ENCODE measurements at regions not wholly inside any gene's neighbourhood (a gene's known extent, or its start where the extent isn't known, plus 50 kb on each side); places are given as distances from the start of the nearest gene placed in this dataset.

DNA sequence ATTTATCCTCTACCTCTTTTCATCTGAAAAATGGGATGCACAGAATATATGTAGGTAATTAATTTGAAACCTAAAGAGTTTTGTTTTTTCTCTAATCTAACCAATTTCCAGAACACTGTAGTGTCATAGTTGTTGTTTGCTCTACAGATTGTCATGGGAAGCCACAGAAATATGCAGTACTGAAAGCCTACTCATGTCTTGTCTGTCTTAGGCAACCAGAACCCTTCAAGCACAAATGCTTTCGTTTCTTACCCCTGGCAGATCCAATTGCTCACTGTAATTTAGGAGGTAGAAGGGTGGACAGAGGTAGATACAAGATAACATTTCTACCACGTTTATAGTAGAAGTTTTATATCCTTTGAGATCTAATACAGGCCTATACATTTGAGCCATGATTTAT is 330.2 kb upstream of the NOVA1 start:
- Histone ChIP-seq H4K20me1 (ENCODE audit: low read depth, low read length) (no peaks in the 10 kb centered on the region), H2AFZ (ENCODE audit: low read depth, low read length, severe bottlenecking) (no peak overlapping the region), H3K9me2 (replicated peaks; ENCODE audit: insufficient read depth, low read length) (no peaks in the 10 kb centered on the region), H3K27me3 (ENCODE audit: low read length) (no peaks in the 10 kb centered on the region), H3K79me2 (ENCODE audit: insufficient read depth, low read length) (no peaks in the 10 kb centered on the region), H3K27ac (ENCODE audit: low read depth, low read length) (no peak overlapping the region), H3K4me3 (ENCODE audit: insufficient read depth, low read length, poor library complexity, severe bottlenecking) (no peak overlapping the region), H3K4me2 (ENCODE audit: low read depth, low read length, poor library complexity, severe bottlenecking) (no peak overlapping the region), H3K9me3 (ENCODE audit: insufficient read depth, low read length) (peaks cover 7% of the 10 kb centered on the region; the same call in 1 of the 2 replicates), H3F3A (ENCODE audit: insufficient read depth) (no peaks in the 10 kb centered on the region), H3K36me3 (ENCODE audit: low read length) (no peaks in the 10 kb centered on the region), H3K9ac (ENCODE audit: low read length) (no peak overlapping the region)
- TF ChIP-seq, protein P1, sequence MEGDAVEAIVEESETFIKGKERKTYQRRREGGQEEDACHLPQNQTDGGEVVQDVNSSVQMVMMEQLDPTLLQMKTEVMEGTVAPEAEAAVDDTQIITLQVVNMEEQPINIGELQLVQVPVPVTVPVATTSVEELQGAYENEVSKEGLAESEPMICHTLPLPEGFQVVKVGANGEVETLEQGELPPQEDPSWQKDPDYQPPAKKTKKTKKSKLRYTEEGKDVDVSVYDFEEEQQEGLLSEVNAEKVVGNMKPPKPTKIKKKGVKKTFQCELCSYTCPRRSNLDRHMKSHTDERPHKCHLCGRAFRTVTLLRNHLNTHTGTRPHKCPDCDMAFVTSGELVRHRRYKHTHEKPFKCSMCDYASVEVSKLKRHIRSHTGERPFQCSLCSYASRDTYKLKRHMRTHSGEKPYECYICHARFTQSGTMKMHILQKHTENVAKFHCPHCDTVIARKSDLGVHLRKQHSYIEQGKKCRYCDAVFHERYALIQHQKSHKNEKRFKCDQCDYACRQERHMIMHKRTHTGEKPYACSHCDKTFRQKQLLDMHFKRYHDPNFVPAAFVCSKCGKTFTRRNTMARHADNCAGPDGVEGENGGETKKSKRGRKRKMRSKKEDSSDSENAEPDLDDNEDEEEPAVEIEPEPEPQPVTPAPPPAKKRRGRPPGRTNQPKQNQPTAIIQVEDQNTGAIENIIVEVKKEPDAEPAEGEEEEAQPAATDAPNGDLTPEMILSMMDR (IDR thresholded peaks at IDR 0.05; ENCODE audit: insufficient read depth, low read length, poor library complexity, severe bottlenecking) = no peak
- TF ChIP-seq EZH2phosphoT487 (conservative IDR thresholded peaks at IDR 0.05; ENCODE audit: low read length) = no peak

GRCh38 chr14:26929361-26929760 is 331.5 kb upstream of the NOVA1 start:
- no peaks in the 10 kb centered on the region for H3K27me3 ChIP-seq (ENCODE audit: low read length)
- H2AFZ ChIP-seq (ENCODE audit: low read depth, low read length, severe bottlenecking) = no peak overlapping the region
- no peak overlapping the region for H3K9ac ChIP-seq (ENCODE audit: low read length)
- H3K27ac ChIP-seq (ENCODE audit: low read depth, low read length) = no peak overlapping the region
- H3K9me3 ChIP-seq (ENCODE audit: insufficient read depth, low read length) = peaks cover 7% of the 10 kb centered on the region; the same call in 1 of the 2 replicates
- no peaks in the 10 kb centered on the region for H3K79me2 ChIP-seq (ENCODE audit: insufficient read depth, low read length)
- no peak for TF ChIP-seq EZH2phosphoT487 (conservative IDR thresholded peaks at IDR 0.05; ENCODE audit: low read length)
- TF ChIP-seq, protein P1 (IDR thresholded peaks at IDR 0.05; ENCODE audit: insufficient read depth, low read length, poor library complexity, severe bottlenecking) = no peak
- H3K4me2 ChIP-seq (ENCODE audit: low read depth, low read length, poor library complexity, severe bottlenecking) = no peak overlapping the region
- no peak overlapping the region for H3K4me3 ChIP-seq (ENCODE audit: insufficient read depth, low read length, poor library complexity, severe bottlenecking)
- H3F3A ChIP-seq (ENCODE audit: insufficient read depth) = no peaks in the 10 kb centered on the region
- no peaks in the 10 kb centered on the region for H4K20me1 ChIP-seq (ENCODE audit: low read depth, low read length)
- H3K36me3 ChIP-seq (ENCODE audit: low read length) = no peaks in the 10 kb centered on the region
- H3K9me2 ChIP-seq (replicated peaks; ENCODE audit: insufficient read depth, low read length) = no peaks in the 10 kb centered on the region

DNA sequence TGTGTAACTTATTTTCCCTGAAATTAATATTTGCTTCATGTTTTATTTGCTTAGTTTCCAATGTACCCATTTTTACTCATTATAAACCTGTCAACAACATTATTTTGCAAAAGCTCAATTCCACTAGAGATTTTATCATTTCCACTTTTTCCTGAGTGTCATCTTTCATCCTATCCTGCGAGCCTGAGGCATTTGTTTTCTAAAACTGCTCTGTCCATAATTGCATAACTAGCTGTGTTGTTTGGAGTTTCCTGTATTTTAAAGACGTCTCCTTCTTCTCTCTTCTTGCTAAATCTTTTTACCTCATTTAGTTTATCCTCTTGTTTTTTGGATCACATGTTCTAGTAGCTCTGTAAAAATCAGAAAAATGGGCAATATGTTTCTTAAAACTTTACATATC is 332.7 kb upstream of the NOVA1 start:
- Histone ChIP-seq H3K9ac (ENCODE audit: low read length) (no peak overlapping the region), H3K27me3 (ENCODE audit: low read length) (no peaks in the 10 kb centered on the region), H3K36me3 (ENCODE audit: low read length) (no peaks in the 10 kb centered on the region), H3K9me2 (replicated peaks; ENCODE audit: insufficient read depth, low read length) (no peaks in the 10 kb centered on the region), H2AFZ (ENCODE audit: low read depth, low read length, severe bottlenecking) (no peak overlapping the region), H4K20me1 (ENCODE audit: low read depth, low read length) (no peaks in the 10 kb centered on the region), H3K4me2 (ENCODE audit: low read depth, low read length, poor library complexity, severe bottlenecking) (no peak overlapping the region), H3K27ac (ENCODE audit: low read depth, low read length) (no peak overlapping the region), H3K79me2 (ENCODE audit: insufficient read depth, low read length) (no peaks in the 10 kb centered on the region), H3F3A (ENCODE audit: insufficient read depth) (no peaks in the 10 kb centered on the region), H3K9me3 (ENCODE audit: insufficient read depth, low read length) (peaks cover 7% of the 10 kb centered on the region; the same call in 1 of the 2 replicates), H3K4me3 (ENCODE audit: insufficient read depth, low read length, poor library complexity, severe bottlenecking) (no peak overlapping the region)
- TF ChIP-seq, protein P1 (IDR thresholded peaks at IDR 0.05; ENCODE audit: insufficient read depth, low read length, poor library complexity, severe bottlenecking) = no peak
- TF ChIP-seq EZH2phosphoT487 (conservative IDR thresholded peaks at IDR 0.05; ENCODE audit: low read length) = no peak

Data from SU-DHL-6 (cell line).